ENCODE measurements at regions not wholly inside any gene's neighbourhood (a gene's known extent, or its start where the extent isn't known, plus 50 kb on each side); places are given as distances from the start of the nearest gene placed in this dataset.

- TF ChIP-seq MYC (IDR thresholded peaks at IDR 0.05; ENCODE audit: low read depth, low read length): no peak
- no peak for DNase-seq (ENCODE audit: low read depth)
- H3K4me3 ChIP-seq (ENCODE audit: low read depth, low read length): no peak overlapping the region
Measured at GRCh38 chr13:26471807-26472206, 85.7 kb upstream of the WASF3 start.

DNA sequence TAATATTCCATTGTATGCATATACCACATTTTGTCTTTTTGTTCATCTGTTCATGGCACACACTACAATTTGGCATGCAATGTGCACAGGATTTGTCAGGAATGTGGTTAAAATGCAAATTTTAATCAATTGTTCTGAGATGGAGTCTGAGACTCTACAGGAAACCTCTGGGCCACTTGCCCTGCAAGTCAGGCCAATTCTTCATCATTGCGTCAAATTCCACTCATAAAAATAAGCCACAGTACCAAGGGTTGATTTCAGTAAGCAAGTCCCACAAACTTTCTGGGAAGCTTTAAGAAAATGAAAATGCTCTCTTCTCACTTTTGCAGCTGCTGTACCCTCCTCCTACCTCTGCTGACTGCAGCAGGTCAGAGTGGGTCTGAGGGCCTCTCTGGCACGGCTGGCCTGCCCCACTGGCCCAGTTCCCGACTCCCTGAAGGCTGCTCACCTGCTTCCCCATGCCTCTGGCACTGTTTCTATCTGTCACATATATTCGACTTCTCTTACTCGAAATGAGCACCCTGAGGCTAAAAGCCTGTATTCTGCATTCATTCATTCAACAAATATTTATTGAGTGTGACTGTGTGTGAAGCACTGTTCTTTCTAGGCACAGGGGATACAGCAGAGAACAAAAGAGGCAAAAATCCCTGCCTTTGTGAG is 83.8 kb upstream of the WASF3 start:
- DNase-seq (ENCODE audit: low read depth): no peak
- TF ChIP-seq, protein P1, sequence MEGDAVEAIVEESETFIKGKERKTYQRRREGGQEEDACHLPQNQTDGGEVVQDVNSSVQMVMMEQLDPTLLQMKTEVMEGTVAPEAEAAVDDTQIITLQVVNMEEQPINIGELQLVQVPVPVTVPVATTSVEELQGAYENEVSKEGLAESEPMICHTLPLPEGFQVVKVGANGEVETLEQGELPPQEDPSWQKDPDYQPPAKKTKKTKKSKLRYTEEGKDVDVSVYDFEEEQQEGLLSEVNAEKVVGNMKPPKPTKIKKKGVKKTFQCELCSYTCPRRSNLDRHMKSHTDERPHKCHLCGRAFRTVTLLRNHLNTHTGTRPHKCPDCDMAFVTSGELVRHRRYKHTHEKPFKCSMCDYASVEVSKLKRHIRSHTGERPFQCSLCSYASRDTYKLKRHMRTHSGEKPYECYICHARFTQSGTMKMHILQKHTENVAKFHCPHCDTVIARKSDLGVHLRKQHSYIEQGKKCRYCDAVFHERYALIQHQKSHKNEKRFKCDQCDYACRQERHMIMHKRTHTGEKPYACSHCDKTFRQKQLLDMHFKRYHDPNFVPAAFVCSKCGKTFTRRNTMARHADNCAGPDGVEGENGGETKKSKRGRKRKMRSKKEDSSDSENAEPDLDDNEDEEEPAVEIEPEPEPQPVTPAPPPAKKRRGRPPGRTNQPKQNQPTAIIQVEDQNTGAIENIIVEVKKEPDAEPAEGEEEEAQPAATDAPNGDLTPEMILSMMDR (IDR thresholded peaks at IDR 0.05; ENCODE audit: low read depth, low read length): no peak
- TF ChIP-seq, protein P2, sequence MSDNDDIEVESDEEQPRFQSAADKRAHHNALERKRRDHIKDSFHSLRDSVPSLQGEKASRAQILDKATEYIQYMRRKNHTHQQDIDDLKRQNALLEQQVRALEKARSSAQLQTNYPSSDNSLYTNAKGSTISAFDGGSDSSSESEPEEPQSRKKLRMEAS (IDR thresholded peaks at IDR 0.05; ENCODE audit: low read depth, low read length): no peak
- no peak for TF ChIP-seq MYC (IDR thresholded peaks at IDR 0.05; ENCODE audit: low read depth, low read length)
- TF ChIP-seq POLR2A (IDR thresholded peaks at IDR 0.05; ENCODE audit: extremely low read depth, insufficient read length): no peak
- no peak overlapping the region for H3K4me3 ChIP-seq (ENCODE audit: low read depth, low read length)

DNA sequence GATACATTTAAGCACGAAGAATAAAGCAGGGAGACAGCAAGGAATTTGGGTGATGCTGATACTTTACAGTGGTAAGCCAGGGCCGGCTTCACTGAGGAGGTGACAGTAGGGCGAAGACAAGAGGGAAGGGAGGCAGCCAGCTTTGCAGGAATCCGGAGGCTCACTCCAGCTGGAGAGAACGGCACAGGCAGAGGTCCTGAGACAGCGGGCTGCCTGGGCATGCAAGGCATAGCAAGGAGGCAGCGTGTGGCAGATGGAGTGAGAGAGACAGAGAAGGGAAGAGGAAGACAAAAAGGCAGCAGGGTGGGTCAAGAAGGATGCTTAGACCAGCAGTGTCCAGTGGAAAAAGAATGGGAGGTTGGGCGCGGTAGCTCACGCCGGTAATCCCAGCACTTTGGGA is 83.2 kb upstream of the WASF3 start:
- TF ChIP-seq, protein P2 (IDR thresholded peaks at IDR 0.05; ENCODE audit: low read depth, low read length): no peak
- TF ChIP-seq POLR2A (IDR thresholded peaks at IDR 0.05; ENCODE audit: extremely low read depth, insufficient read length): no peak
- TF ChIP-seq, protein P1 (IDR thresholded peaks at IDR 0.05; ENCODE audit: low read depth, low read length): no peak
- no peak for TF ChIP-seq MYC (IDR thresholded peaks at IDR 0.05; ENCODE audit: low read depth, low read length)
- no peak overlapping the region for H3K4me3 ChIP-seq (ENCODE audit: low read depth, low read length)
- no peak for DNase-seq (ENCODE audit: low read depth)

DNA sequence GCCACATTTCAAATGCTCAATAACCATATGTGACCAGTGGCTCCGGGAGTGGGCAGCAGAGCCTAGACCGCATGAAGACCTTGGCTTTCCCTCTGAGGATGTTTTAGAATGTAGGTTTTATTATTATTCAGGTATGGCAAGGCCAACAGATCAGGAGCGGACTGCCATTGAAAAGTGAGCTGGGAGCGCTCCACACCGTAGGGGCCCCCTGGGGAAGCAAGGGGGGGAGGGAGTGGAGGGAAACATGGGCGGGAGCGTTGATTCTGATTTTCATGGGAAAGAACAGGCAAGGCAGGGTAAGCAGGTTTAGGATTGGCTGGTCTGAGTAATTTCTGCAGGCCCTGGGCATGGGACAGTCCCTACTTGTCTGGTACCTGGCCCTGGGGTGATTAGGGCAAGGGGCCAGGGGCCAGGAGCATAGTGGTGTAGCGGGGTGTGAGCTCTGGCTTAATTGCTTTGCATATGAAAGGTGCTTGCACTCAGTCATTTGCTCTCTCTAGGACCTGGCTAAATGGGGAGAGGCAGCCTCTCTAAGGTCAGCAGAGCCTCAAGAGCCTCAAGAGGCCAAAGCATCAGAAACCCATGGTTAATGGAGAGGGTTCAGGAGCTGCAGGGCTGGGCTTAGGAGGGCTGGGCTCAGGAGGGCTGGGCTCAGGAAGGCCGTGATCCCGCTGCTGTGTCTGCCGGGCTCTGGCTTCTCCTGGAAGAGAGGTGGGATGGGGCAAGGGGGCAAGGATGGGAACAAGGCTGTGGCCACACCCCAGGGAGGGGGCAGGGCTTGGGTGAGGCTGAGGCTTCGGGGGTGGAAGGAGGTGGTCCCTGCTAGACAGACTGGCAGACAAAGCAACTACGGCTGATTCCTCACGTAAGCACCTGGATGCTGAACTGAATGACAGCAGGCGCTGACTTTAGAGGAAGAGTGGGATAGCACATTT is 82.0 kb upstream of the WASF3 start:
- no peak for DNase-seq (ENCODE audit: low read depth)
- TF ChIP-seq MYC (IDR thresholded peaks at IDR 0.05; ENCODE audit: low read depth, low read length) (no peak), POLR2A (IDR thresholded peaks at IDR 0.05; ENCODE audit: extremely low read depth, insufficient read length) (no peak)
- TF ChIP-seq, protein P2 (IDR thresholded peaks at IDR 0.05; ENCODE audit: low read depth, low read length): no peak
- TF ChIP-seq, protein P1 (IDR thresholded peaks at IDR 0.05; ENCODE audit: low read depth, low read length): no peak
- H3K4me3 ChIP-seq (ENCODE audit: low read depth, low read length): no peak overlapping the region

DNA sequence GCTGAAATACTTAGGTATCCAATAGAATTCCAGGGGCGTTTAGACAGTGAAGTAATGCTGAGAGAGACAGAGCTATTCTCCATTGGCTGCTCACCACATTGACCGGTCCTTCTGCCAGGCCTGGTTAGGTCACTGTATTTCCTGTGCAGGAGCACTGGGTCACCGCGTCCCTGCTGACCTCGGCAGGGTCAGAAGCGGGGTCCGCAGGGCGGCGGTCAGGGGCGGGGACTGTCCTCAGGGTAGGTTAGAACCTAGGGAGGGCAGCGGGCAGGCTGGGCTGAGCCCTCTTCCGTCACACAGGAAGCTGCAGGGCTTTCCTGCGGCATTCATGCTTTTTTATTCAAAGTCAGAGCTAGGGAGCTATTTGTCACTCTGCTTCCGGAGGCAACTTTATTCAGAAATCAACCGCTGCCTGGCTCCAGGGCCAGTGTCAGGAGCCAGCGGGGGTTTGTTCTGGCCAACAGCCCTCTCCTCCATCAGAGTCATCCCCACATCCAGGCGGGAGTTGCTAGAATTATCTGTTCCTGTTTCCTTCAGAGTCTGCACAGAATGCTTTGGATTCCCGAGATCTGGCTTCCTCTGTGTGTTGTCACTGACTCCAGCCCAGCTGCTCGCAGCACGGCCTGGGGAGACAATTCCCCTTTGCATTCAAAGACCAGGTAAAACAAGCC is 81.2 kb upstream of the WASF3 start:
- TF ChIP-seq, protein P1 (IDR thresholded peaks at IDR 0.05; ENCODE audit: low read depth, low read length): no peak
- no peak for TF ChIP-seq MYC (IDR thresholded peaks at IDR 0.05; ENCODE audit: low read depth, low read length)
- no peak overlapping the region for H3K4me3 ChIP-seq (ENCODE audit: low read depth, low read length)
- no peak for DNase-seq (ENCODE audit: low read depth)

- TF ChIP-seq POLR2A (IDR thresholded peaks at IDR 0.05; ENCODE audit: extremely low read depth, insufficient read length): no peak
- TF ChIP-seq, protein P2 (IDR thresholded peaks at IDR 0.05; ENCODE audit: low read depth, low read length): no peak
- TF ChIP-seq, protein P1 (IDR thresholded peaks at IDR 0.05; ENCODE audit: low read depth, low read length): no peak
- TF ChIP-seq MYC (IDR thresholded peaks at IDR 0.05; ENCODE audit: low read depth, low read length): no peak
- no peak for DNase-seq (ENCODE audit: low read depth)
- no peak overlapping the region for H3K4me3 ChIP-seq (ENCODE audit: low read depth, low read length)
Measured at GRCh38 chr13:26476782-26477142, 80.7 kb upstream of the WASF3 start.

All from NB4 (cell line).